SK-N-SH (cell line): ENCODE measurements at regions not wholly inside any gene's neighbourhood (a gene's known extent, or its start where the extent isn't known, plus 50 kb on each side); places are given as distances from the start of the nearest gene placed in this dataset.

Experiments used
- CTCF ChIP-seq: fragments of 200-600 bp; sonication (generic); IDR thresholded peaks from 2 replicates; pipeline ENCODE4 v1.6.1; 2017; ENCODE audit warnings: antibody characterized with exemption, mild to moderate bottlenecking, moderate library complexity
- POLR2AphosphoS5 ChIP-seq: IDR thresholded peaks from 2 replicates; pipeline ENCODE4 v1.6.1; 2012; ENCODE audit warnings: low read depth, low read length

GRCh38 chr1:187390215-187390818 lies 561.6 kb downstream of the PLA2G4A start:
- TF ChIP-seq CTCF = no peak
- TF ChIP-seq POLR2AphosphoS5 = no peak
